SK-N-SH (cell line): ENCODE measurements at regions not wholly inside any gene's neighbourhood (a gene's known extent, or its start where the extent isn't known, plus 50 kb on each side); places are given as distances from the start of the nearest gene placed in this dataset.

Source experiments
- CHD2 ChIP-seq: fragments of 150-350 bp; IDR thresholded peaks from 2 replicates; pipeline ENCODE4 v1.6.1; 2018; ENCODE audit warnings: low read length; ENCODE audit not compliant: partially characterized antibody
- CTCF ChIP-seq: fragments of 200-600 bp; sonication (generic); IDR thresholded peaks from 2 replicates; pipeline ENCODE4 v1.6.1; 2017; ENCODE audit warnings: antibody characterized with exemption, mild to moderate bottlenecking, moderate library complexity
- EP300 ChIP-seq, 2 experiments: IDR thresholded peaks; 2 replicates each; pipeline versions ENCODE4 v1.4.0 to v1.6.1; 2012; ENCODE audit warnings: borderline replicate concordance in 1 of 2, low read depth in 1 of 2, low read length in 1 of 2
- MXI1 ChIP-seq: IDR thresholded peaks from 2 replicates; pipeline ENCODE4 v1.6.1; 2012; ENCODE audit warnings: mild to moderate bottlenecking, low read depth, low read length, improper control_type of control experiment
- REST ChIP-seq: IDR thresholded peaks from 2 replicates; pipeline ENCODE4 v1.6.1; 2012; ENCODE audit warnings: mild to moderate bottlenecking, low read depth, low read length, moderate library complexity
- RFX5 ChIP-seq: IDR thresholded peaks from 2 replicates; pipeline ENCODE4 v1.6.1; 2012; ENCODE audit warnings: mild to moderate bottlenecking, improper control_type of control experiment, low read length
- SMC3 ChIP-seq: IDR thresholded peaks from 2 replicates; pipeline ENCODE4 v1.6.1; 2012; ENCODE audit warnings: low read depth, low read length, improper control_type of control experiment
- TAF1 ChIP-seq: IDR thresholded peaks from 2 replicates; pipeline ENCODE4 v1.6.1; 2012; ENCODE audit warnings: low read depth, mild to moderate bottlenecking, low read length, moderate library complexity, borderline replicate concordance
- TCF12 ChIP-seq: IDR thresholded peaks from 2 replicates; pipeline ENCODE4 v1.4.0; 2012
- TEAD4 ChIP-seq: IDR thresholded peaks from 2 replicates; pipeline ENCODE4 v1.4.0; 2012; ENCODE audit warnings: mild to moderate bottlenecking, borderline replicate concordance; ENCODE audit not compliant: insufficient read depth
- ZBTB33 ChIP-seq: IDR thresholded peaks from 2 replicates; pipeline ENCODE4 v1.4.0; 2012; ENCODE audit warnings: low read depth, borderline replicate concordance

GRCh38 chr6:143615785-143616184 lies 62.0 kb upstream of the PHACTR2 start:
- TF ChIP-seq TEAD4 (no peak), SMC3 (no peak), CTCF (no peak), MXI1 (no peak), RFX5 (no peak), REST (no peak), TCF12 (no peak), EP300 (IDR thresholded peaks at IDR 0.05; ENCODE audit: borderline replicate concordance in 1 of 2, low read depth in 1 of 2, low read length in 1 of 2) (no peak), TAF1 (no peak), ZBTB33 (no peak), CHD2 (no peak)
